ENCODE measurements at regions not wholly inside any gene's neighbourhood (a gene's known extent, or its start where the extent isn't known, plus 50 kb on each side); places are given as distances from the start of the nearest gene placed in this dataset.

- TF ChIP-seq, protein P1, sequence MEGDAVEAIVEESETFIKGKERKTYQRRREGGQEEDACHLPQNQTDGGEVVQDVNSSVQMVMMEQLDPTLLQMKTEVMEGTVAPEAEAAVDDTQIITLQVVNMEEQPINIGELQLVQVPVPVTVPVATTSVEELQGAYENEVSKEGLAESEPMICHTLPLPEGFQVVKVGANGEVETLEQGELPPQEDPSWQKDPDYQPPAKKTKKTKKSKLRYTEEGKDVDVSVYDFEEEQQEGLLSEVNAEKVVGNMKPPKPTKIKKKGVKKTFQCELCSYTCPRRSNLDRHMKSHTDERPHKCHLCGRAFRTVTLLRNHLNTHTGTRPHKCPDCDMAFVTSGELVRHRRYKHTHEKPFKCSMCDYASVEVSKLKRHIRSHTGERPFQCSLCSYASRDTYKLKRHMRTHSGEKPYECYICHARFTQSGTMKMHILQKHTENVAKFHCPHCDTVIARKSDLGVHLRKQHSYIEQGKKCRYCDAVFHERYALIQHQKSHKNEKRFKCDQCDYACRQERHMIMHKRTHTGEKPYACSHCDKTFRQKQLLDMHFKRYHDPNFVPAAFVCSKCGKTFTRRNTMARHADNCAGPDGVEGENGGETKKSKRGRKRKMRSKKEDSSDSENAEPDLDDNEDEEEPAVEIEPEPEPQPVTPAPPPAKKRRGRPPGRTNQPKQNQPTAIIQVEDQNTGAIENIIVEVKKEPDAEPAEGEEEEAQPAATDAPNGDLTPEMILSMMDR (IDR thresholded peaks at IDR 0.05; ENCODE audit: low read length, missing control alignments): no peak
- H3K4me3 ChIP-seq (replicated peaks; ENCODE audit: low read depth, low read length): no peak overlapping the region
- no peak for DNase-seq (ENCODE audit: low read depth)
Observed at GRCh38 chr4:78691334-78691754, 84.8 kb upstream of the BMP2K start.

- TF ChIP-seq, protein P1 (IDR thresholded peaks at IDR 0.05; ENCODE audit: low read length, missing control alignments): no peak
- no peak overlapping the region for H3K4me3 ChIP-seq (replicated peaks; ENCODE audit: low read depth, low read length)
- no peak for DNase-seq (ENCODE audit: low read depth)
Observed at GRCh38 chr4:78691971-78692821, 84.0 kb upstream of the BMP2K start.

- H3K4me3 ChIP-seq (replicated peaks; ENCODE audit: low read depth, low read length): no peak overlapping the region
- TF ChIP-seq, protein P1 (IDR thresholded peaks at IDR 0.05; ENCODE audit: low read length, missing control alignments): no peak
- DNase-seq (ENCODE audit: low read depth): no peak
Observed at GRCh38 chr4:78692822-78693170, 83.4 kb upstream of the BMP2K start.

GRCh38 chr4:78693777-78694456 lies 82.2 kb upstream of the BMP2K start:
- H3K4me3 ChIP-seq (replicated peaks; ENCODE audit: low read depth, low read length): no peak overlapping the region
- TF ChIP-seq, protein P1 (IDR thresholded peaks at IDR 0.05; ENCODE audit: low read length, missing control alignments): no peak
- peak; percentile 28 for DNase-seq (ENCODE audit: low read depth)

- DNase-seq (ENCODE audit: low read depth): no peak
- TF ChIP-seq, protein P1 (IDR thresholded peaks at IDR 0.05; ENCODE audit: low read length, missing control alignments): no peak
- no peak overlapping the region for H3K4me3 ChIP-seq (replicated peaks; ENCODE audit: low read depth, low read length)
Observed at GRCh38 chr4:78694457-78694787, 81.7 kb upstream of the BMP2K start.

- DNase-seq (ENCODE audit: low read depth): no peak
- no peak overlapping the region for H3K4me3 ChIP-seq (replicated peaks; ENCODE audit: low read depth, low read length)
- TF ChIP-seq, protein P1 (IDR thresholded peaks at IDR 0.05; ENCODE audit: low read length, missing control alignments): no peak
Observed at GRCh38 chr4:78695910-78696309, 80.2 kb upstream of the BMP2K start.

Data from fibroblast of pulmonary artery (primary cell).